Ishikawa (cell line): ENCODE measurements at regions not wholly inside any gene's neighbourhood (a gene's known extent, or its start where the extent isn't known, plus 50 kb on each side); places are given as distances from the start of the nearest gene placed in this dataset.
A peak's percentile ranks its signal among the peaks of the same experiment; 100 is the strongest.

Experiments used
- CEBPB ChIP-seq: IDR thresholded peaks from 2 replicates; pipeline ENCODE4 v1.6.1; 2012
- CREB1 ChIP-seq: IDR thresholded peaks from 2 replicates; pipeline ENCODE4 v1.6.1; 2012; ENCODE audit warnings: low read depth
- EGR1 ChIP-seq: IDR thresholded peaks from 2 replicates; pipeline ENCODE4 v1.6.1; 2012
- EP300 ChIP-seq: IDR thresholded peaks from 2 replicates; pipeline ENCODE4 v1.6.1; 2012; ENCODE audit warnings: borderline replicate concordance
- FOXM1 ChIP-seq: IDR thresholded peaks from 2 replicates; pipeline ENCODE4 v1.6.1; 2012; ENCODE audit warnings: low read depth, borderline replicate concordance
- MAX ChIP-seq: IDR thresholded peaks from 2 replicates; pipeline ENCODE4 v1.6.1; 2012
- NFIC ChIP-seq: IDR thresholded peaks from 2 replicates; pipeline ENCODE4 v1.6.1; 2012
- RAD21 ChIP-seq: IDR thresholded peaks from 2 replicates; pipeline ENCODE4 v1.6.1; 2012; ENCODE audit warnings: low read depth
- REST ChIP-seq: IDR thresholded peaks from 2 replicates; pipeline ENCODE4 v1.6.1; 2012; ENCODE audit warnings: low read depth, mild to moderate bottlenecking
- TAF1 ChIP-seq: IDR thresholded peaks from 2 replicates; pipeline ENCODE4 v1.6.1; 2012; ENCODE audit warnings: low read depth, mild to moderate bottlenecking
- TCF12 ChIP-seq: IDR thresholded peaks from 2 replicates; pipeline ENCODE4 v1.6.1; 2012; ENCODE audit warnings: low read depth
- TEAD4 ChIP-seq: IDR thresholded peaks from 2 replicates; pipeline ENCODE4 v1.6.1; 2012
- USF1 ChIP-seq: IDR thresholded peaks from 2 replicates; pipeline ENCODE4 v1.6.1; 2012
- YY1 ChIP-seq: IDR thresholded peaks from 2 replicates; pipeline ENCODE4 v1.6.1; 2012; ENCODE audit warnings: low read depth
- ZBTB7A ChIP-seq: IDR thresholded peaks from 2 replicates; pipeline ENCODE4 v1.6.1; 2012; ENCODE audit warnings: low read depth

- no peak for TF ChIP-seq EP300
- TF ChIP-seq ZBTB7A: no peak
- no peak for TF ChIP-seq YY1
- TF ChIP-seq MAX: no peak
- TF ChIP-seq TEAD4: no peak
- no peak for TF ChIP-seq NFIC
- no peak for TF ChIP-seq FOXM1
- TF ChIP-seq CREB1: no peak
- TF ChIP-seq TAF1: no peak
- no peak for TF ChIP-seq USF1
- no peak for TF ChIP-seq EGR1
- TF ChIP-seq TCF12: no peak
- no peak for TF ChIP-seq RAD21
- TF ChIP-seq CEBPB: no peak
- TF ChIP-seq REST: no peak
Observed at GRCh38 chr2:155830351-155830750, 502.2 kb downstream of the NR4A2 start.

GRCh38 chr2:155825876-155826275 is 506.6 kb downstream of the NR4A2 start:
- TF ChIP-seq YY1 (no peak), NFIC (no peak), CEBPB (no peak), RAD21 (no peak), REST (no peak), TEAD4 (no peak), TAF1 (no peak), CREB1 (no peak), FOXM1 (no peak), EP300 (no peak), MAX (no peak), ZBTB7A (no peak), EGR1 (no peak), TCF12 (no peak), USF1 (no peak)

GRCh38 chr2:155815851-155816250 is 516.7 kb downstream of the NR4A2 start:
- peak; percentile 76 for TF ChIP-seq RAD21
- no peak for TF ChIP-seq TCF12
- TF ChIP-seq EP300: no peak
- no peak for TF ChIP-seq ZBTB7A
- no peak for TF ChIP-seq EGR1
- TF ChIP-seq FOXM1: no peak
- peak; percentile 70 for TF ChIP-seq CEBPB

GRCh38 chr2:155815275-155815674 is 517.2 kb downstream of the NR4A2 start:
- no peak for TF ChIP-seq REST
- TF ChIP-seq TCF12: no peak
- no peak for TF ChIP-seq YY1
- no peak for TF ChIP-seq CREB1
- TF ChIP-seq TEAD4: no peak
- TF ChIP-seq USF1: no peak
- TF ChIP-seq CEBPB: no peak
- TF ChIP-seq RAD21: no peak
- TF ChIP-seq EP300: no peak
- no peak for TF ChIP-seq MAX
- TF ChIP-seq TAF1: no peak
- no peak for TF ChIP-seq ZBTB7A
- TF ChIP-seq NFIC: no peak
- TF ChIP-seq FOXM1: no peak
- TF ChIP-seq EGR1: no peak
